ENCODE measurements at regions not wholly inside any gene's neighbourhood (a gene's known extent, or its start where the extent isn't known, plus 50 kb on each side); places are given as distances from the start of the nearest gene placed in this dataset.
"Not testable (repeated sequence)": the region's sequence is repeated elsewhere in the genome, so short reads cannot be mapped to it uniquely, and the experiment has no call there.

GRCh38 chr2:14827226-14828023 lies 194.9 kb downstream of the LRATD1 start:
- no peak for DNase-seq (ENCODE audit: low read depth)

- no peak for DNase-seq (ENCODE audit: low read depth)
Measured at GRCh38 chr2:14828223-14828622, 195.7 kb downstream of the LRATD1 start.

GRCh38 chr2:14828968-14829367 lies 196.5 kb downstream of the LRATD1 start:
- DNase-seq (ENCODE audit: low read depth), result no peak

- peak; percentile 7 for DNase-seq (ENCODE audit: low read depth)
Measured at GRCh38 chr2:14831458-14831857, 198.9 kb downstream of the LRATD1 start.

GRCh38 chr2:14843507-14844204 lies 211.1 kb downstream of the LRATD1 start:
- DNase-seq (ENCODE audit: low read depth), result no peak

- no peak for DNase-seq (ENCODE audit: low read depth)
Measured at GRCh38 chr2:14855751-14856150, 223.2 kb downstream of the LRATD1 start.

- no peak for DNase-seq (ENCODE audit: low read depth)
Measured at GRCh38 chr2:14861181-14861580, 228.7 kb downstream of the LRATD1 start.

GRCh38 chr2:14866736-14867352 lies 234.3 kb downstream of the LRATD1 start:
- DNase-seq (ENCODE audit: low read depth), result no peak

GRCh38 chr2:14867853-14868252 lies 235.3 kb downstream of the LRATD1 start:
- DNase-seq (ENCODE audit: low read depth), result no peak

- no peak for DNase-seq (ENCODE audit: low read depth)
Measured at GRCh38 chr2:14872779-14873325, 240.3 kb downstream of the LRATD1 start.

GRCh38 chr2:14881651-14882327 lies 249.3 kb downstream of the LRATD1 start:
- DNase-seq (ENCODE audit: low read depth), result peak; percentile 1

- DNase-seq (ENCODE audit: low read depth), result no peak
Measured at GRCh38 chr2:14884651-14885050, 252.1 kb downstream of the LRATD1 start.

- DNase-seq (ENCODE audit: low read depth), result no peak
Measured at GRCh38 chr2:14891546-14891945, 259.0 kb downstream of the LRATD1 start.

GRCh38 chr2:14896330-14897030 lies 264.0 kb downstream of the LRATD1 start:
- DNase-seq (ENCODE audit: low read depth), result no peak

GRCh38 chr2:14899621-14900414 lies 267.3 kb downstream of the LRATD1 start:
- no peak for DNase-seq (ENCODE audit: low read depth)

- DNase-seq (ENCODE audit: low read depth), result no peak
Measured at GRCh38 chr2:14901737-14902136, 269.2 kb downstream of the LRATD1 start.

GRCh38 chr2:14902953-14903352 lies 270.4 kb downstream of the LRATD1 start:
- no peak for DNase-seq (ENCODE audit: low read depth)

- no peak for DNase-seq (ENCODE audit: low read depth)
Measured at GRCh38 chr2:14903709-14904374, 271.3 kb downstream of the LRATD1 start.

GRCh38 chr2:14904378-14904777 lies 271.9 kb downstream of the LRATD1 start:
- not testable (repeated sequence) for DNase-seq (ENCODE audit: low read depth)

Measured in myocyte (in vitro differentiated cells).